GM21529 (cell line): ENCODE measurements at regions not wholly inside any gene's neighbourhood (a gene's known extent, or its start where the extent isn't known, plus 50 kb on each side); places are given as distances from the start of the nearest gene placed in this dataset.
"Not testable (repeated sequence)": the region's sequence is repeated elsewhere in the genome, so short reads cannot be mapped to it uniquely, and the experiment has no call there.

Experiments used
- ATAC-seq: cut with Tn5 transposase; IDR thresholded peaks from one replicate; pipeline ENCODE4 v1.9.1; 2021; ENCODE audit not compliant: unreplicated experiment

- ATAC-seq: not testable (repeated sequence)
Observed at GRCh38 chr3:125697126-125697525, 101.8 kb upstream of the OSBPL11 start.

GRCh38 chr3:125697979-125698640 lies 102.8 kb upstream of the OSBPL11 start:
- not testable (repeated sequence) for ATAC-seq

GRCh38 chr3:125715651-125716050 lies 120.4 kb upstream of the OSBPL11 start:
- ATAC-seq: no peak

- not testable (repeated sequence) for ATAC-seq
Observed at GRCh38 chr3:125732151-125732550, 136.9 kb upstream of the OSBPL11 start.

GRCh38 chr3:125741991-125742718 lies 146.9 kb upstream of the OSBPL11 start:
- not testable (repeated sequence) for ATAC-seq

DNA sequence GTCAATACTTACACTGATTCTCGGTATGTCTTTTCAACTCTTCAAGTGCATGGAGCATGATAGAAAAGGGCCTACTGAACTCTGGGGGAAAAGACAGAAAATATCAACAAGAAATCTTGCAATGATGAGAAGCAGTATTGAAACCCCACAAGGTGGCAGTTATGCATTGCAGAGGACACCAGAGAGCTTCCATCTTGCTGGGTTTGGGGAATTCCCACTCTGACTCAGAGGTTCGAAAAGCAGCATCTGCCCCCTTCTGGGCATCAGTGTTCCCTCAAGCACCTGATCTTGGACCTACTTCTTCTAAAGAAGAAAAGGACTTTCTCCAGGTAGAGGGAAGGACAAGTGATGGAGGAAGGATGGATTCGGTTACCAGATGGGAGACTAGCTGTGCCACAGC lies 147.5 kb upstream of the OSBPL11 start:
- ATAC-seq: not testable (repeated sequence)

- ATAC-seq: not testable (repeated sequence)
Observed at GRCh38 chr3:125757050-125757449, 161.8 kb upstream of the OSBPL11 start.

- ATAC-seq: not testable (repeated sequence)
Observed at GRCh38 chr3:125758641-125759130, 163.4 kb upstream of the OSBPL11 start.

DNA sequence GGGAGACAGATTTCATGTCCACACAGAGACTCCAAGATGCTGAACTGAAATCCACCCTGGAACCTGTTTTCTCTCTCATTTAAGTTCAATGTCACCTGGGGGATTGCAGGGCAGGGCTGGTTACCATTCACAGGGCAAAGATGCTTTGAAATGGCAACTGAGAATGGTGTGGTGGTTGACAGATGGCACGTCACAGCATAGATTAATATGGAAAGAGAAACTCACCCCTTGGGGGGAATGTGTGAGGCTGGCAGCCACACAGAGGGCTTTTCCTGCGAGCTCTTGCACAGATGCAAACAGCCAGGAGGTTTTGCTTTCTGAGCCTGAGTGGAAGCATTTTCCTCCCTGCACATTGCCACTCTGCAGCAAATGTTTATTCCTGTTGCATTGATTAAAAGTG lies 167.3 kb upstream of the OSBPL11 start:
- ATAC-seq: not testable (repeated sequence)

- ATAC-seq: not testable (repeated sequence)
Observed at GRCh38 chr3:125766285-125766826, 171.1 kb upstream of the OSBPL11 start.

DNA sequence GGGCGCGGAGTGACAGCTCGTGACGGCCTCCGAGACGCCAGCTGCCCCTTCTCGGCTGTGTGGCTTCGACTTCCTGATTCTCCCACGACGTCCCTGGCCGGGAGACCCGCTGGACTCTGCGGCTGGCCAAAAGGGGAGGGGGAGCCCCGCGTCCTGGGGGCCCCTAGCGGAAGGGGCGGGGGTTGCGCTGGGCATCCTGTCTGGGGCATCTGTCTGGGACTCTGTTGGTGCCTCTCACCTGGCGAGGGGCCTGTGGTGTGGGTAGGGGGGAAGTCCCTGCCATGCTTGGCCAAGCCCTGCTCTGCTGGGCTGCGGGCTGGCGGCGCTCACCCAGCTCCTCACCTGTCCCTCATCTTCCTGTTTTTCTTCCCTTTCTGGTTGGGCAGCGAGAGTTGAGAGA lies 171.6 kb upstream of the OSBPL11 start:
- ATAC-seq: not testable (repeated sequence)

DNA sequence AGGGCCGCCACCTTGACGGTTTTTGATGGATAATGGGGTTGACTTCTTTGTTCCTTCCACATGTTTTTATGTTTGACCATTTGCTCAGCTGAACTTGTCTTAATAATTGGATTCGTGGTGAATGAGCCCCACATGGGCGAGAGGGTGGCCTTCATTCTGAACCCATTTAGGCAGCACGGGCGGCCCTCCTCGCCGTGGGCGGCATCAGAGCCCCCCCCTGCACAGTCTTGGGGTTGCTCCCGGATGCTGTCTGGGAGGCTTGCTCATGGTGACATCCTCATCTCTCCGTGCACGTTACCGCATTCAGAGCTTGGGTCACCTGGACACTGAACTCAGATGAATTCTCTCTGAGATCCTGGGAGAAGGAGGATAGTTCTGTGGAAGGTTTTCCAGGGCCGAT lies 172.3 kb upstream of the OSBPL11 start:
- ATAC-seq: no peak

- not testable (repeated sequence) for ATAC-seq
Observed at GRCh38 chr3:125768821-125769220, 173.5 kb upstream of the OSBPL11 start.

DNA sequence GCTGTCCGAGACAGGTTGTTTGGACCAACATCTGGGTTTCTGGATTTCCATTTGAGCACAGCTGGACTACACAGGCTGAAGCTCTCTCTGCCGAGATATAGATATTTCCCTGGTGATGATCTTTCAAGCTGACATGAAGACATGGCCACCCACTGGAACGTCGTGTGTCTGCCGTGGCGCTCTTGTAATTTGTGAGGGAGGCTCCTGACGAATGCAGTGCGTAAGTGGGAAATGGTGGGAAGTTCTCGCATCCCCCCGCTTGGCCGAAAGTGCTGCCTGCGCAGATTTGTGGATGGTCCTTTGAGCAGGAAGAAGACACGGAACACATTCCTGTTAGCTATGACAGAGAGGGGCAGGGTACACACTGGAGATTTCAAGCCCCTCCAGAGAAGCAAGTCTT lies 176.2 kb upstream of the OSBPL11 start:
- ATAC-seq: not testable (repeated sequence)

DNA sequence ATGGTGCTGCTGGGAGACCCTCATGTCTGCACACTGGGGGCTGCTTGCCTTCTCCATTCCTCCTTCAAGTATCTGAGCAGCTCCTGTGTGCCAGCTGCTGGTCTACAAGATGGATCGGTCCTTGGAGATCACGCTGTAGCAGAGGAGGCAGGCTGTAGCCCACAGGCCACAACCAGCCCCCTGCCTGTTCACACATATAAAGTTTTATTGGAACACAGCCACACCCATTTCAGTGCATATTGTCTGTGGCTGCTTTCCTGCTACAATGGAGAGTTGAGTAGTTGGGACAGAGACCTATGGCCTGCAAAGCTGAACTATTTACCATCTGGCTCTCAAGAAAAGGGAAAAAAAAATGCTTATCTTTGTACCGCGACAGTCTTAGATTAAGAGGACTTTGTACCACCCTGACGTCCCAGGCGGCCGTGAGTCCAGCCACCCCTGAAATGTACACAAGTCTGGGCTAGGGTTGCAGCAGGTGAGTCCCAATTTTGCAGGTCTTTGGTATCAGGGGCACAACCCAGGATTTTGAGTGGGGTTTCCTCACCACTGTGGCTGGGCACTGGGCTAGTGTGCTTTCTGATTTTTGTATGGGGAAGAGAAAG lies 179.2 kb upstream of the OSBPL11 start:
- ATAC-seq: not testable (repeated sequence)

DNA sequence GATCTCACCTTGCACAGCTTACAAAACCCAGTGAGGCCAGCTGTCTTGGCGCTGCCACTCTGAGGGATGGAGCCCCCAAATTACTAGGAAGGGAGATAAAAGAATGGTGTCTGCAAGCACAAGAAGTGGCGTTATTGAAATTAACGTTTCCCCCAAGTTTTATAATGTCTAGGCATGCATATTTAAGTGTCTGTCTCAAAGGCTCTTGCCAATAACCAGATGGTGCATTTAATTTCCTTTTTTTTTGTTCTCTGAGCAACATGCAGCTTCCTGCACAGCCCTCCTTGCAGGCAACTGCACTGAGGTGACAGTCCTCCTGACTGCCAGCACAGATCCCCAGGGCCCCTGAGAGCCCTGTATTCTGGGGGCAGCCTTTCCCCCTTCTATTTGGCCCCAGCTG lies 179.8 kb upstream of the OSBPL11 start:
- ATAC-seq: not testable (repeated sequence)

DNA sequence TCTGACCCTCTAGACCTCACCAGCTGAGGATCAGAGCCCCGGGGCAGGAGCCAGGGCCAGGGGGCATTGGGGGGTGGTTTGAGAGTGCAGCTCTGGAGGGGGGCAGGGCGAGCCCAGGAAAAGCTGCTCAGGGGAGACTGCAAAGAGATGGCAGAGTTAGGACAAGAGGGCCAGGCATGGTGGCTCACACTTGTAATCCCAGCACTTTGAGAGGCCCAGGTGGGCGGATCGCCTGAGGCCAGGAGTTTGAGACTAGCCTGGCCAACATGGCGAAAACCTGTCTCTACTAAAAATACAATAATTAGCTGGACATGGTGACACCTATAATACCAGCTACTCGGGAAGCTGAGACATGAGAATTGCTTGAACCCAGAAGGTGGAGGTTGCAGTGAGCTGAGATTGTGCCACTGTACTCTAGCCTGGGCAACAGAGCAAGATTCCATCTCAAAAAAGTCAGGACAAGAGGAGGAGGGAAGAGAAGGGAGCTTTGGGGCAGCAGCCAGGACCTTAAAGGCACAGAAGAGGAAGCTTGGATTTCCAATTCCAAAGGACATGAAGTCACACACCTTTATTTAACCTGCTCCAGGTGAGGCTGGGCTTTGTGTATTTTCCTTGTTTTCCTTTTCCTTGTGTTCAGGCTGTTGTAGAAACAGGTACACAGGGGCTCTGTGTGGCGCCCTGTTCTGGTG lies 180.5 kb upstream of the OSBPL11 start:
- ATAC-seq: not testable (repeated sequence)

GRCh38 chr3:125779276-125779675 lies 184.0 kb upstream of the OSBPL11 start:
- not testable (repeated sequence) for ATAC-seq

DNA sequence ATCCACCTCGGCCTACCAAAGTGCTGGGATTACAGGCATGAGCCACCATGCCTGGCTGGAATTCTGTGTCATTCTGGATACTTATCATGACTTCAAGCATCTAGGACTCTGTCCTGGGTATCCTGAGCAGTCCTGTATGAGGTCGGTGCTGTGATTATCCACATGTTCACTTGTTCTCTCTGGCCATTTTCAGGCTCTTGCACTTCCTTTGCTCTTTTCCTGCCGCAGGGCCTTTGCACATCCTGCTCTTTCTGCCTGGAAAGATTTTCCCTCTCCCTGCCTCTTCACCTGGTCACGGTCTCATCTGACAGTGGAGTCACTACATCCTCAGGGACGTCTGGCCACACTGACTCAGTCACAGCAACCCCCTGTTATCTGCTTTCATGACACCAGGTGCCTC lies 184.6 kb upstream of the OSBPL11 start:
- not testable (repeated sequence) for ATAC-seq

GRCh38 chr3:125781678-125782077 lies 186.4 kb upstream of the OSBPL11 start:
- ATAC-seq: not testable (repeated sequence)

- ATAC-seq: not testable (repeated sequence)
Observed at GRCh38 chr3:125790312-125790711, 178.7 kb upstream of the ROPN1B start.
